ENCODE measurements at regions not wholly inside any gene's neighbourhood (a gene's known extent, or its start where the extent isn't known, plus 50 kb on each side); places are given as distances from the start of the nearest gene placed in this dataset.

DNA sequence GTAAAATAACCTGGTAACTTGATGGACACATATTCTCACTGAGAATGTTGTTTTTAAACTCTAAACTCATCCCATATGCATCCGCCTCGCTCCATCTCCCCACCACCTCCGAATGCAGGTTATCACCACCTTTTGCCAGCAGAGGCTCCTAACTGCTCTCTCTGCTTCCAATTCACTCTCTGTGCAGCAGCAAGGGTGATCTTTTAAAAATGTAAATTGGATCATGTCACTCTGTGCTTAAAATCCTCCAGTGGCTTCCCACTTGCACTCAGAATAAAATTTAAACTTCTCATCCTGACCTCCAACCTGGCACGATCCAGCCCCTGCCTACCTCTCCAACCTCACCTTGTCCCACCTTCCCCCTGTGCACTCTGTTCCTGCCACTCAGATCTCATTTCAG, 317.2 kb downstream of the ZSWIM6 start:
- TF ChIP-seq, protein P1, sequence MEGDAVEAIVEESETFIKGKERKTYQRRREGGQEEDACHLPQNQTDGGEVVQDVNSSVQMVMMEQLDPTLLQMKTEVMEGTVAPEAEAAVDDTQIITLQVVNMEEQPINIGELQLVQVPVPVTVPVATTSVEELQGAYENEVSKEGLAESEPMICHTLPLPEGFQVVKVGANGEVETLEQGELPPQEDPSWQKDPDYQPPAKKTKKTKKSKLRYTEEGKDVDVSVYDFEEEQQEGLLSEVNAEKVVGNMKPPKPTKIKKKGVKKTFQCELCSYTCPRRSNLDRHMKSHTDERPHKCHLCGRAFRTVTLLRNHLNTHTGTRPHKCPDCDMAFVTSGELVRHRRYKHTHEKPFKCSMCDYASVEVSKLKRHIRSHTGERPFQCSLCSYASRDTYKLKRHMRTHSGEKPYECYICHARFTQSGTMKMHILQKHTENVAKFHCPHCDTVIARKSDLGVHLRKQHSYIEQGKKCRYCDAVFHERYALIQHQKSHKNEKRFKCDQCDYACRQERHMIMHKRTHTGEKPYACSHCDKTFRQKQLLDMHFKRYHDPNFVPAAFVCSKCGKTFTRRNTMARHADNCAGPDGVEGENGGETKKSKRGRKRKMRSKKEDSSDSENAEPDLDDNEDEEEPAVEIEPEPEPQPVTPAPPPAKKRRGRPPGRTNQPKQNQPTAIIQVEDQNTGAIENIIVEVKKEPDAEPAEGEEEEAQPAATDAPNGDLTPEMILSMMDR (IDR thresholded peaks at IDR 0.05), result no peak
- H3K36me3 ChIP-seq, result no peaks in the 10 kb centered on the region
- DNase-seq, result no peak
- H3K27me3 ChIP-seq, result no peaks in the 10 kb centered on the region
- H3K4me3 ChIP-seq, result no peak overlapping the region
- no peak overlapping the region for H3K27ac ChIP-seq
- H3K4me1 ChIP-seq, result no peaks in the 10 kb centered on the region
- no peaks in the 10 kb centered on the region for H3K9me3 ChIP-seq
- intact Hi-C loops (cut with DNase I; ENCODE audit: low total_unique reads), result no loop called here

DNA sequence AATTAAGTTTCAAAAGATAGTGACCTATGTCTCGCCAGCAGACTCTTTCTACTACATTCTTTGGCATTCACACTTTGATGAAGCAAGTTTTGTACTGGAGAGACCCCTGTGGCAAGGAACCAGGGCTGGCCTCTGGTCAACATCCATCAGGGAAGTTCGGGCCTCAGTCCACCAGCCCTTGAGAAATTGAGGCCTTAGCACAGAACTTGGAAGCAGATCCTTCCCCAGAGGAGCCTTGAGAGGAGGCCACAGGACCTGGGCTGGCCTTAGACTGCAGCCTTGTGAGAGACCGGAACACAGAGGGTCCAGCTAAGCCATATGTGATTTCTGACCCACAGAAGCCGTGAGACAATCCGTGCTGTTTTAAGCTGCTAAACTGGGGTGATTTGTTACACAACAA, 317.9 kb downstream of the ZSWIM6 start:
- TF ChIP-seq, protein P1 (IDR thresholded peaks at IDR 0.05), result no peak
- H3K4me3 ChIP-seq, result no peak overlapping the region
- no peaks in the 10 kb centered on the region for H3K4me1 ChIP-seq
- DNase-seq, result no peak
- H3K27ac ChIP-seq, result no peak overlapping the region
- H3K9me3 ChIP-seq, result no peaks in the 10 kb centered on the region
- no peaks in the 10 kb centered on the region for H3K36me3 ChIP-seq
- intact Hi-C loops (cut with DNase I; ENCODE audit: low total_unique reads), result loop anchor here (10.0 kb wide), 1 partner anchor 315 kb away; the partner anchor contains the start of gene ZSWIM6
- no peaks in the 10 kb centered on the region for H3K27me3 ChIP-seq

DNA sequence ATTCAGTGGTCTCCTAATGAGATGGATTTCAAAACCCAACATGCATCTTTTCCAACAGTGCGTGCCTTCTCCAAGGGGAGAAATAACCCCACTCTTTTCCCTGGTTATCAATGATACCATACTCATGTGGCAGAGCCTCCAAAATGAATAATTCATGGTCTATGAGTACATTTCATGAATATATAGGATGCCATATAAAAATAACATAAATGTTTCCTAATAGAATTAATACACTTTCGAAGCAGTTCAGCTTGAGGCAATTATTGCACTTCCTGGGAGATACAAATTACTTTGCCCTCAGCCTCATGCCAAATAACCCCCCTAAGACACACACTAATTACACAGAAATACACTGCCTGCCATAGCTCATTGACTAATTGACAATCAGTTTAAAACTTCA, 318.6 kb downstream of the ZSWIM6 start:
- Histone ChIP-seq H3K27ac (no peak overlapping the region), H3K9me3 (no peaks in the 10 kb centered on the region), H3K36me3 (no peaks in the 10 kb centered on the region), H3K27me3 (no peaks in the 10 kb centered on the region), H3K4me3 (no peak overlapping the region), H3K4me1 (no peaks in the 10 kb centered on the region)
- DNase-seq, result no peak
- intact Hi-C loops (cut with DNase I; ENCODE audit: low total_unique reads), result loop anchor here (10.0 kb wide), 1 partner anchor 316 kb away; the partner anchor contains the start of gene ZSWIM6
- TF ChIP-seq, protein P1 (IDR thresholded peaks at IDR 0.05), result no peak

DNA sequence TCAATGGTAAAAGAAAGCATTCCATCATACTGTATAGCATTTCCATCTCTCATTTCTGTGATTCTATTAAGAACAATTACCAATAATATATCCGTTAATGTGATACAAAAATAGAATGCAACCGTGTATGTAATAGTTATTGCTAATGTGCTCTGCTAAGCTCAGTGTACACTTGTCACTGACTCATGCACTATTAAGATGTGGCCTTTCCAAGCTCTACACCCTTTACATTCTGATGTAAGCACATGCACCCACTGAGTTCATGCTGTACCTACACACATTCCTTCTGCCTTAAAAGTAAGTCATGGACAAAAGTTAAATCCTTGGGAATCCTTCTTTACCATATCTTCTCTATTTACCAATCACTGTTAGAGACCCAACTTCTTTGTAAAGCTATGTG, 319.1 kb downstream of the ZSWIM6 start:
- Histone ChIP-seq H3K27me3 (no peaks in the 10 kb centered on the region), H3K27ac (no peak overlapping the region), H3K9me3 (no peaks in the 10 kb centered on the region), H3K36me3 (no peaks in the 10 kb centered on the region), H3K4me3 (no peak overlapping the region), H3K4me1 (no peaks in the 10 kb centered on the region)
- TF ChIP-seq, protein P1 (IDR thresholded peaks at IDR 0.05), result no peak
- no peak for DNase-seq
- intact Hi-C loops (cut with DNase I; ENCODE audit: low total_unique reads), result loop anchor here (10.0 kb wide), 1 partner anchor 316 kb away; the partner anchor contains the start of gene ZSWIM6

DNA sequence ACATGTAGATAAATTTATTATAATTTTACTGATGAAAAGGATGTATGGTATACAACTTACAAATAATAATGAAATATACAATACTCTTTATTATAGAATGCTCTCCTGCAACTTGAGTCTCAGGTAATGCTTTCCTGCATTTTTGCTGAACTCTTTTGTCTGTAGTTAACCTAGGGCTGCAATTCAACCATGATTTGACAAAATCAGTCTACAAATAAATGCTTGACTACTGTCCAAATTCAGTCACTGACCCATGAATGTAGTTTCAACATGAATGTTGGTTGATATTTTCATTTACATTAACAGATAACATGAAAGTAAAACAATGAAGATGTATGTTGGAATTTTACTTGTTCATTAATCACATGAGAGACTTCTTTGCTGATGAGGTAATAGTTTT, 320.9 kb downstream of the ZSWIM6 start:
- TF ChIP-seq, protein P1 (IDR thresholded peaks at IDR 0.05), result no peak
- Histone ChIP-seq H3K36me3 (no peaks in the 10 kb centered on the region), H3K4me1 (no peaks in the 10 kb centered on the region), H3K27me3 (no peaks in the 10 kb centered on the region), H3K4me3 (no peak overlapping the region), H3K27ac (no peak overlapping the region), H3K9me3 (no peaks in the 10 kb centered on the region)
- no peak for DNase-seq
- intact Hi-C loops (cut with DNase I; ENCODE audit: low total_unique reads), result loop anchor here (10.0 kb wide), 1 partner anchor 318 kb away; the partner anchor contains the start of gene ZSWIM6
